Urothelium cell line (cell line): ENCODE measurements at regions not wholly inside any gene's neighbourhood (a gene's known extent, or its start where the extent isn't known, plus 50 kb on each side); places are given as distances from the start of the nearest gene placed in this dataset.
"Not testable (repeated sequence)": the region's sequence is repeated elsewhere in the genome, so short reads cannot be mapped to it uniquely, and the experiment has no call there.

Experiments used
- DNase-seq: peaks from one replicate; pipeline ENCODE4 v3.0.0; 2011; ENCODE audit warnings: low spot score, mixed read lengths
- FAIRE-seq: peaks from 2 replicates; lab custom pipeline; 2011; peaks lifted over from hg19 to GRCh38; lab: Jason Lieb, UNC

GRCh38 chr5:166535641-166536040 lies 1755.8 kb upstream of the WWC1 start:
- no peak for FAIRE-seq
- DNase-seq, result no peak

DNA sequence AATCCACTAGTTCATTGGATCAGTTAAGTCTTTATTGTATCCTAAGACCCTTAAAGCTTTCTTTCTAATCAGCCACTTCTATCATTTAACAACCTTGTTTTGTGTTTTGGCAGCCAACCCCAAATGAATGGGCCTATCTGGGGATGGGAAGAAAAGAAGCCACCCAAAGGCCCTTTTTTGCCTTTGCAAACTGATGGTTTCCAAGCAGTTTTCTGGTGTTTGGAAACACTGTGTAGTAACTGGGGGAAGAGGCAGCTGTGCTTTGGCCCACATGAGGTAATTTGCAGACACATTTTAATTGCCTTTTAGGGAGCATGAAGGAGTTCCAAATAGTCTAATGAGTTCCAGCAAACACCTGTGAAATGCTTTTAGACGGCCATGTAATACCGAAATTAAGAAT lies 1751.3 kb upstream of the WWC1 start:
- DNase-seq (no peak), FAIRE-seq (no peak)

DNA sequence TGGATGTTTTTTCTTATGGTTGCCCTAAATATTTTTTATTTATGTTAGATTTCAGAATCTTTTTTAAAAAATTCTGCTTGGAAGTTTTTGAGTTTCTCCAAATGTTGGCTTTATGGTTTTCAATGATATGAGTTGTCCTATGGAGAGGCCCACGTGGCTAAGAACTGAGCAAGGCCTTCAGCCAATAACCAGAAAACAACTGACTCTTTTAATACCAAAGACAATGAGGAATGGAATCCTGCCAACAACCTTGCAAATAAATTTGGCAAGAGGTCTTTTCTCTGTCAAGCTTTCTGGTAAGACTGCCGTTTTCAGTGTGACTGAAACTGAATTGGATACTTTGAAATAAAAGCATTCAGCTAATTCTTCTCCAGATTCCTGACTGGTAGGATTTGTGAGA lies 1740.1 kb upstream of the WWC1 start:
- FAIRE-seq (no peak), DNase-seq (no peak)

DNA sequence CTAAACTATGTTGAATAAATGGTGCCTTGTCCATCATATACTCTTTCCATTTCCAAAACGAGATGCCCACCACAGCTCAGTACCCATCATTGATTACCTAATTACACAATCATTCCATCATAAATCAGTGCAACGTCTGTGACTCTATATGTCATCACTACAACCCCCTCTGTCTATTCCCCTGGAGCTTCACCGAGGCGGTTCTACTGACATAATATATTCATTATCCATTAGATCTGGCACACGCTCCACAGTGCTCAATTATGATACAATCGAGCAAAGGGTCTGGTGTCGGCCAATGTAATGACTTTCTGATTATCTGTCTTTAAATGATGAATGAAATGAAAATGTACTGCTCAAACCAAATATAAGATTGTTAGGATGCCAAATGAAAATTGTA lies 1737.7 kb upstream of the WWC1 start:
- FAIRE-seq, result no peak

GRCh38 chr5:166561759-166562158 lies 1729.7 kb upstream of the WWC1 start:
- FAIRE-seq (no peak), DNase-seq (no peak)

More for the DNA sequence above, 1737.7 kb upstream of the WWC1 start:
- DNase-seq, result no peak

DNA sequence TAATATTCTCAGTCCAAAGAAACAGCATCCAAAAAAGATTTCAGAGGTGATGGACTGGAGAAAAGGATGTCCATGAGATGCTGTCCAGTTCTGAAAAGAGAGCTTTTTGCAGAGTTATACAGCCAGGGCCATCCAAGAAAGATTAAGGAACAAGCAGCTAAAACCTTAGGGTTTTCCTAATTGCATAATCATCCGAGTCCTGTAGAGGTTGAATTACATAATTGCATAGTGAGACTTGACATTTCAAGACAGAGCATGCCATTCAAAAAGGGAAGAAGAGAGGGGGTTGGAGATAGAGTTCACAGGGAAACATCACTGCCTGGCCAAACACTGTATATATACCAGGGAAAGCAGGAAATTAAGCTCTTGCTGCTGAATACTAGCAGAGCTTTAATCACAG lies 1729.2 kb upstream of the WWC1 start:
- DNase-seq (no peak), FAIRE-seq (no peak)

DNA sequence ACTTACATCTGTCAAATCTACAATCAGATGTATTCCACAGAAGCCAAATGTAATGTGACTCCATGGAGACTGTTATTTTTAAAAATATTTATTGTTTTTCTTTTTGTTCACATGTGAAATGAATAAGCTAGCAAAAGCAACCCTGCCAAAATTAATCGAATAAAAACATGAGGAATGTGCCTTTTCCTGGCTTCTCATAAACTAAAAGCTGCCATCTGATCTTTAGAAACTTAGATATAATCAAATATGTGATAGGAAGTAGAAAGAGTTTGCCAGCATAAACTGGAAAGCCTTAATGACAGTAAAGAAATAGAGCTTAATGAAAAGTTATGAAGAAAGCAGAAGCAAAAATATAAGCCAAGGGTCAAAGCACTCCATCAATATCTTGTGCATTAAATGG lies 1724.7 kb upstream of the WWC1 start:
- no peak for DNase-seq
- FAIRE-seq, result no peak

GRCh38 chr5:166570865-166571264 lies 1720.6 kb upstream of the WWC1 start:
- no peak for FAIRE-seq
- DNase-seq, result no peak

- DNase-seq (no peak), FAIRE-seq (no peak)
Observed at GRCh38 chr5:166571668-166572067, 1719.8 kb upstream of the WWC1 start.

GRCh38 chr5:166576323-166576722 lies 1715.1 kb upstream of the WWC1 start:
- no peak for FAIRE-seq
- no peak for DNase-seq

GRCh38 chr5:166581826-166582225 lies 1709.6 kb upstream of the WWC1 start:
- FAIRE-seq (no peak), DNase-seq (peak; percentile 6)

DNA sequence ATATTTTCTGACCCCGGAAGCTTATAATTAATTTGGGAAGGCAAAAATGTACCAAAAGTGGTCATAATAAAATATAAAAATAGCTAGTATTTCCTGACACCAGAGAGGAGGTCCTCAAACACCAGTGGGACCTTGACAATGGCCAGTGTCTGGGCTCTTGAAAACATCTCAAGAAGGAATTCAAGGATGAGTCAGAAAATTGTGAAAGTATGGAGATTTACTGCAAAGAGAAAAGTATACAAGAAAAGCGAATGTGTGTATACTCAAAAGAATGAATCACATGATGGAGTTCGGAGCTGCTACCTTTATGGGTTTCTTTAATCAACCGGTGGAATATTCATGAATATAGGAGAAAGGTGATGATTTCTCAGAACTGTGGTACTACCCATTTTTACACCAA lies 1709.0 kb upstream of the WWC1 start:
- no peak for FAIRE-seq

GRCh38 chr5:166594567-166594966 lies 1696.9 kb upstream of the WWC1 start:
- FAIRE-seq (no peak), DNase-seq (no peak)

More for the DNA sequence above, 1709.0 kb upstream of the WWC1 start:
- DNase-seq, result no peak

GRCh38 chr5:166595274-166595951 lies 1696.0 kb upstream of the WWC1 start:
- FAIRE-seq (no peak), DNase-seq (no peak)

- FAIRE-seq (no peak), DNase-seq (no peak)
Observed at GRCh38 chr5:166596043-166596442, 1695.4 kb upstream of the WWC1 start.

GRCh38 chr5:166602271-166602670 lies 1689.2 kb upstream of the WWC1 start:
- no peak for DNase-seq
- no peak for FAIRE-seq

DNA sequence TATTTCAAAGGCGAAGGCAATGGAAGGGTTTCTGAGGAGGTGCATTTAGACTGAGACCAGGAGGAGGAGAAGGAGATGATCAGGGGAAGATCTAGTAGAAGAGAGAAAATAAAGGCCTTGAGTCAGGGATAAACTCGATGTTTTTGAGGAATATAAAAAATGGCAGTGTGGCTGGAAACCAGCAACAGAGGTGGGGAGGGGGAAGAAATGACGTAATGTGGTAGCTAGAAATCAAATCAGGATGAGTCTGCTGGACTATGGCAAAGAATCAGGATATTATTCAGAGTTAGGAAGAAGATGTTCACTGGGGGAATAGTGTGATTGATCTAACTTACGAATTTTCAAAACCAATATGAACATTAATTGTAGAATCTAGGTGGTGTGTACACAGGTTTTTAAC lies 1673.9 kb upstream of the WWC1 start:
- DNase-seq, result no peak
- FAIRE-seq, result no peak

DNA sequence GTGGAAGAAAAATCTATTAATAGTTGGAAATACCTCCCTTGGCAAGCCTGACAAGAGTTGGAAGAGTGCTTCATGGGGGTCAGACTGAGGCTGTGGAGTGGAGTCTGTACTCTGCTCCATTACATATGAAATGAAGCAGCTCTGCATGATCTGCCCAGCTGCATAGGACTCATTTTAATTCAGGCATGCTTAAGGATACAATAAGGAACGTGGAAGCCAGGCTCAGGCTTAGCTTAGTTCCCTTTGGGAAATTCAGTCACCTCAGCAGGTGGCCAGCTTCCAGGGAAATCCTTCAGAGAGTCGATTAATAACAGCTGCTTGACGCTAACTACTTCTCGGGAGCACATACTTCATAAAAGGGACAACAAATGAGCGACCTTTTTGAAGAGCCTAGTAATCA lies 1672.9 kb upstream of the WWC1 start:
- DNase-seq (no peak), FAIRE-seq (no peak)

GRCh38 chr5:166624573-166624972 lies 1666.9 kb upstream of the WWC1 start:
- DNase-seq (no peak), FAIRE-seq (no peak)

GRCh38 chr5:166625210-166625865 lies 1666.1 kb upstream of the WWC1 start:
- no peak for FAIRE-seq
- peak; percentile 31 for DNase-seq

DNA sequence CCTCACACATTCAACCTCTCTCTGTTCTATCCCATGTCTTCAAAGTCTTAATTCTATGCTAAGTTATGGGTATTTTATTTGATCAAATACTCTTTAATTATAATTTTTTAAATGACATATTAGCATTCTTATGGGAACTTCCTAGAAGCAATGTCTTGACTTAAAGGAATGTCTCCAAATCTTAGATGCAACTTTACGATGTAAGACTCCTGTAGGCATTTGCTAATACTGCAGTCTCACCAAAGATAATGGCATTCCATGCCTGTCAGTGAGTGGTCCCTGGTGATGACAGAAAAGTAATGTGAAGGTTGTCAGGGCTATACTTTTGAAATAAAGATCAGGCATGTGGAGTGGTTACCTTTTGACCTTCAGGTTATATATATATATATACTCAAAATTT lies 1654.2 kb upstream of the WWC1 start:
- FAIRE-seq, result no peak
- DNase-seq, result no peak

DNA sequence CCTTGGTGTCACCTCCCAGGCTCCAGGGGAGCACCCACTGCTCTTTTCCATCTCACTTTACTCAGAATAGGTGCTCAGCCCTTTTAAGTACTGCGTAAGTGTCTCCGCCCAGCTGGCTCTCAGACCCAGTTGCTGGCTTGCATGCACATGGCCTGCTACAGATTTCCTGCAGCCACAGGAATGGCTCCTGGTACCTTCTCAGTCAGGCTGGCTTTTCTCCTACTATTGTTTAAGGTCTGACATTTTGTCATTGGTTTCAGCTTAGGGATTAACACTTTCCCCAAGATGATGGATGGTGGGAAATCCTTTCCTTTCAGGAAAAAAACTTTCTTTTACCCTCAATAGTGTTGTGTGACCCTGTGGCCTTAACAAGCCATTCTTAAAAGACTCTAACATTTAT lies 1652.3 kb upstream of the WWC1 start:
- FAIRE-seq (no peak), DNase-seq (no peak)

DNA sequence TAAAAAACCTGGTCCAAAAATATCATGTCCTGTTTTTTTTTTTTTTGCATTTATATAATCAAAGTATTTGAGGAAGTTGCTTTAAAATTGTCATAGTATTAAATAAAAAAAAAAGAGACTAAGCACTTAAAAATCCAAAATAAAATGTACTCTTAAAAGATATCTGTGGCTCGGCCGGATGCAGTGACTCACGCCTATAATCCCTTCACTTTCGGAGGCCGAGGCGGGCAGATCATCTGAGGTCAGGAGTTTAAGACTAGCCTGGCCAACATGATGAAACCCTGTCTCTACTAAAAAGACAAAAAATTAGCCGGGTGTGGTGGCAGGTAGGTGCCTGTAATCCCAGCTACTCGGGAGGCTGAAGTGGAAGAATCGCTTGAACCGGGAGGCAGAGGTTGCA lies 1651.3 kb upstream of the WWC1 start:
- not testable (repeated sequence) for DNase-seq

More for the DNA sequence above, 1651.3 kb upstream of the WWC1 start:
- not testable (repeated sequence) for FAIRE-seq
